Glomerular visceral epithelial cell (primary cell): ENCODE measurements at regions not wholly inside any gene's neighbourhood (a gene's known extent, or its start where the extent isn't known, plus 50 kb on each side); places are given as distances from the start of the nearest gene placed in this dataset.
"Not testable (repeated sequence)": the region's sequence is repeated elsewhere in the genome, so short reads cannot be mapped to it uniquely, and the experiment has no call there.

ENCODE experiments used
- DNase-seq: peaks from one replicate; pipeline ENCODE4 v3.0.0-alpha.2; 2016; ENCODE audit errors: extremely low spot score

DNA sequence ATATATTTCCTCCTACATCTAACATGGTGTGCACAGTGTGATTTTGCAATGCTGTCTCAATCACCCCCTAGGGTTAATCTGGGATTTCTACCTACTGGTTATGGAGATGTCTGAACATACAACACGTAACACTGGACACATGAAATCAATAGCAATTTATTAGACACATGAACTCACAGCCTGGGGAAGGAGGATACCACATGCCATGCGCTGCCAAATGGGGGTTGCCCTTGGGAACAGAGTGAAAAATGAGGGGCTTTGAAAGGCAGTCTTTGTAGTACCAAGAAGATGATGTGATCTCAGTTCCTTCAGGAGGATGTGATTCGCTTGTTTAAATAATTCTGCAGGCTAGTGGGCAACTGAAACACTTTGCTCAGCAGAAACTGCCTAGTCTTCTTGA is 253.6 kb upstream of the LRRC4C start:
- DNase-seq, result no peak

DNA sequence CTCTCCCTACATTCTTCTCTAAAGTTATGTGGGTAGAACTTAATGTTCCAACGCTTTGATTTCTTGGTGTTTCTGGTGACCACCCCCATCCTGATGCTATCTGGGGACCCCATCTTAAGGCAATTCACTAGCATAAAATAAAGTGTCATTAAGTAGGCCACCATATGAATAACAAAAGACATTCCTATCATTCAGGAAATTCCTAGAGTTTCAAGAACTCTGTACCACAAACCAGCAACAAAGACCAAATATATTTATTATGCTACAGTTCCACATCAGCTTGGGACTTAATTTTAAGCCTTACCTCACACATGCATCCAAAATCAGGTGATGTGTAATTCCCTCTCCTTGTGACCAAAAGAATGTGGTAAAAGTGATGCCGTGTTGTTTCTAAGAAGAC is 254.6 kb upstream of the LRRC4C start:
- no peak for DNase-seq

DNA sequence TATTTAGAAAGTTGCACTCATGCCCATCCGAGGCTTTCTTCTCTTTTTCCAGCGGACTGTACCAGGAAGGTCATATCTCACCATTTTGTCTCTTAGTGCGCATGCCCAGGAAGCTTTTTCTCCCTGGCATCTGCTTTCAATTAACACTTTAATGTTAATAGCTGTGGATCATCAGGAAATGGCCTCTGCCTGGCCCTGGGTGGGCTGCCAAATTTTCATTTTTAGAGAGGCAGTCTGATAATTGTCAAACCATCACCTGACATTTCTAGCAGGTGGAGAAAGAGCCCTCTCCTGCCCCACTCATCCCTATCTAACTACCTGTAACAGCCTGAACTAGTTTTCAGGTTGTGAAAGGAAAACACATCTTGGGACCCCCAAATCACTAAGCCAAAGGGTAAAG is 257.4 kb upstream of the LRRC4C start:
- no peak for DNase-seq

DNA sequence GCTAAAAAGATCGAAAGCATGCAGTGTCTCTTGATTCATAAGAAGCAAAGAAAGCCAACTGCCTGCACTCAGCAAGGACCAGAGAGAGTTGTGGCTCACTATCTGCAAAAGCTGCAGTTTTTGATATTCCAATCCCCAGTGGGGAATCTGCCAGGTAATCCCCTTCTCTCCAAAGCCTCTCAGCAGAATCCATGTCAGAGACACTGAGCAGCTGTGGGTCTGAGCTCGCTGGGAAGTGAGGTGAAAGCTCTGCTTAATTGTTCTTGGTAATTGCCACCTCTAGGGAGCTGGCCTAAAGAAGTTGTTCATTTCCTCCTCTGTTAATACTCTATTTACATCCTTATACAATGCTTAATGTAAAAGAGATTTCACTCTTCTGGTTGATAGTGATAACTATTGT is 261.3 kb upstream of the LRRC4C start:
- DNase-seq, result no peak

DNA sequence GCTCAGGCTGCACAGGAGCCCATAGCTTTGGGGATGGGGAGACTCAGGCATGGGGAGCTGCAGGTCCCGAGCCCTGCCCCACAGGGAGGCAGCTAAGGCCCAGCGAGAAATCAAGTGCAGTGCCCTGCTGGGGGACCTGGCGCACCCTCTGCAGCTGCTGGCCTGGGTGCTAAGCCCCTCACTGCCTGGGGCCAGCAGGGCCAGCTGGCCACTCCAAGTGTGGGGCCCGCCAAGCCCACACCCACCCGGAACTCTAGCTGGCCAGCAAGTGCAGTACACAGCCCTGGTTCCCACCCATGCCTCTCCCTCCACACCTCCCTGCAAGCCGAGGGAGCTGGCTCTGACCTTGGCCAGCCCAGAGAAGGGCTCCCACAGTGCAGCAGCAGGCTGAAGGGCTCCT is 268.7 kb upstream of the LRRC4C start:
- DNase-seq, result not testable (repeated sequence)

DNA sequence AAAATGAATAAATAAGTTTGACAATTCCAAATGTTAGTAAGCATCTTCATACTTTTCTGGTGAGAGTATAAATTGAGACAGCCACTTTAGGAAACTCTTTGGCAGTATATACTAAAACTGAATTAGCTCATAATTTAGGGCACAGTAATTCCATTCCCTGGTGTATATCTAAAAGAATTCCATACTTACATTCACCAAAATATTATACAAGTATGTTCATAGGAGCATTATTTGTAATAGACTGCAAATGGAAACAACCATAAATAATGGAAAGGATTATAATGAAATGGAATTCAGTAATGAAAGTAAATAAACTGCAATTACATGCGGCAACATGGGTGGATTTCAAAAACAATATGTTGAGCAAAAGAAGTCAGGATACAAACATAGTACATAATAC is 315.8 kb upstream of the LRRC4C start:
- no peak for DNase-seq

DNA sequence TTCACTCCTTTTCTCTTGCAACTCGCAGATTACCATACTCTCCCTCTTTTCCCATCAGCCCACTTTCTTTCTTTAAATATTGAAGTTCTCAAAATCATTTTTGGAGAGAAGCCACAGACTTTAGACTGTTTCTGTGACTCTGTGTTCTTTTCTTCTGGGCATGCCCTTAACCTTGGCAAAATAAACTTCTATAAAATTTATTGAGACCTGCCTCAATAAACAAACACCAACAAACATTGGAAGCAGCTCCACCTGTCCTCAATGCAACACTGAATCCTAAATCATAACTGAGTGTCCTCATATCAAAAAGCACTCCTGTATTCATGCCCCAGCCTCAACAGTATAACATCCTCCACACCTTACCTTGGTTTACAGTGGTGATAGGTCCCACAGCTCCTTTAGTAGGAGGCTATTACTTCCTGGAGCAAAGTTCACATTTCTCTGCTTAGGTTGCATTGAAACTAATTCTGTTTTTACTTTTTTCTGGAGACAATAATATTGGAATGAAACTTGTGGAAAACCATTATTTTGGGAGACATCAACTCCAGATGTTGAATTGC is 320.0 kb upstream of the LRRC4C start:
- no peak for DNase-seq

DNA sequence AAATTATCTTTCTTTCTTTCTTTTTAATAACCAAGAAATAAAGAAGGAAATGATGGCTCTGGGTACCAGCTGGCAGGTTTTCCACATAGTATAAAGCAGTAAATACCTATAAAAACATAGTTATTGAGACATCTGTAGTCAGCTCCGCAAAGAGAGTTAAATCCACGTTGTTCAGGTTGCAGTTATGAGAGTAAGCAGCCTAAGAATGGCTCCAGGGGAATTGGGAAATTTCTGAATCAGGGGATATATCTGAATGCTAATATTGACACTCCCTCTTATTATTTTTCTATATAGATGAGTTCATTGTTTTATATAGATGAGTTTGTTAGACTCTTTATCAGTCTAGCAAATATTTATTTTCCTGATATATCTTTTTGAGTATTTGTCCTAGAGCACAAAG is 322.0 kb upstream of the LRRC4C start:
- DNase-seq, result no peak

DNA sequence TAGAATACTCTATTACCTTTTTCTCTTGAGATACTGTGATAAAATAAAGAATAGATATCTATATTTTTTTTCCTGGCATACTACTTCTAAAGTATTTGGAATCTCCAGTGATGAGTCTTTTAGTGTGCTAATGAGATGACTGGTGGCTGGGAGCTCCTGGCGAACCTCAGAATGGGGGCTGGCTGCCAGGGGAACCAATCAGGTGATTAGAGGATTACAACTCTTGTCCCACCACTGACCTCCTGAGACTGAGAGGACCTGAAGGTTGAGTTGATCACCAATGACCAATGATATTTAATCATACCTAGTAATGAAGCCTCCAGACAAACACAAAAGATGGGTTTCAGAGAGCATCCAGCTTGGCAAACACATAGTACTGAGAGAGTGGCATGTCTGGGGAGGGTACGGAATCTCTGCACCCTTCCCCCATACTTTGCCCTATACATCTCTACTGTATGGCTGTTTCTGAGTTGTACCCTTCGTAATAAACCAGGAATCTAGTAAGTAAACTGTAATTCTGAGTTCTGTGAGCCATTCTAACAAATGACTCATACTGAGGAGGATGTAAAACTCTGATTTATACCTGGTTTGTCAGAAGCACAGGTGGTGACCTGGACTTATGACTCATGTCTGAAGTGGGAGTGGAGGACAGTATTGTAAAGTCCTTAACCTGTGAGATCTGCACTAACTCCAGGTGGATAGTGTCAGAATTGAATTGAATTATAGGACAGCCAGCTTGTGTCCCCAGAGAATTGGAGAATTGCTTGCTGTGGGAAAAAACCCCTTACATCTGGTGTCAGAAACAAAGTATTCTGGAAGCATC is 325.3 kb upstream of the LRRC4C start:
- DNase-seq, result no peak

DNA sequence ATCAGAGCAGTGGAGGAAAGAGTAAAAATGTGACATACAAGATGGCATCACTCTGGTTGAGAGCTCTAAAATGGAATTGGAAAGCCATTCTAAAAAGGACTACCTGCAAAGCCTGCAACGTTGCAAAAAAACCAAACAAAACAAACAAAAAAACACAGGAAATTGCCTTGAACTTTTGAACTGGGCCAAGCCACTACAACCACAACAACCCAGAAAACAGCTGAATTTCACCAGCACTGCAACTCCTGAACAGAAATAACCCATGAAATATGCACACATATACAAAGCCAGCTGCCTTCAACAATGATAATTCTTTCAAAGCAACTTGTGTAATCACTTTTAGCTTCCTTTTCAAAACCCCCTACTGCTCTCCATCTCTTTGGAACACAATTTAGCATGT is 326.6 kb upstream of the LRRC4C start:
- DNase-seq, result no peak

DNA sequence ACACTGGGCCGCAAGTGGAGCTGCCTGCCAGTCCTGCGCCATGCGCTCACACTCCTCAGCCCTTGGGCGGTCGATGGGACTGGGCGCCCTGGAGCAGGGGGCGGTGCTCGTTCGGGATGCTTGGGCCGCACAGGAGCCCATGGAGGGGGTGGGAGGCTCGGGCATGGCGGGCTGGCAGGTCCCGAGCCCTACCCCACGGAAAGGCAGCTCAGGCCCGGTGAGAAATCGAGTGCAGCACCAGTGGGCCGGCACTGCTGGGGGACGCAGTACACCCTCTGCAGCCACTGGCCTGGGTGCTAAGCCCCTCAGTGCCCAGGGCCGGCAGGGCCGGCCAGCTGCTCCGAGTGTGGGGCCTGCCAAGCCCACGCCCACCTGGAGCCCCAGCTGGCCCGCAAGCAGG is 328.7 kb upstream of the LRRC4C start:
- DNase-seq, result no peak

DNA sequence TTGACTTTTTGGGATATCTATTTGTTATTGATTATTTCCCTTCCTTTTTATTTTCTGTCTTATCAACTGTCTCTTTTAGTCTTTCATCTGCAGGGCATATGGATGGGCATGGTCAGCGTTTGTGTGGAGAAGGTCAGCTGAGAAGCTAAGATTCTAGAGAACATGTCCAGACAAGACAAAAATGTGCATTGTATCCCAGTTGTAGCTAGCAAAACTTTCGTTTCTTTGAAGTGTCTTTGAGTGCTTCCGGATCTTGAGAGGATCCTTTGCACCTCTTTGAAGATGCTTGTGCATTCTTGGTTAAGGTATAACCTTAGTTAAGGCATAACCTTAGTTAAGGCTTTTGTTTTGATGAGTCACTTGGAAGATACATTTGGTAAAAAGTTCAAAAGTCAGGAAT is 329.9 kb upstream of the LRRC4C start:
- DNase-seq, result no peak

DNA sequence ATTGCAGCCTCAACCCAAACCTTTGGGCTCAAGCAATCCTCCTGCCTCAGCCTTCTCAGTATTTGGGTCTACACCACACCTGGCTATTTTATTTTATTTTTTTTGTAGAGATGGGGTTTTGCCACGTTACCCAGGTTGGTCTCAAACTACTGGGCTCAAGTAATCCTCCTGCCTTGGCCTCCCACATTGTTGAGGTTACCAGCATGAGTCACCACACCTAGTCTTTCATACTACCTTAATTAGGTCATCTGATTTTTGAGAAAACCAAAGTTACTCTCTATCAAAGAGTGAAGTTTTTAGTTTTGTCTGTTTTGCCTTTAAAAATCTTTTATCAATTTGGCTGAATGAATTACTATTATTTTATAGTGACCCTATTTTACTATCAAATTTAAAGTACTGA is 335.6 kb upstream of the LRRC4C start:
- no peak for DNase-seq

DNA sequence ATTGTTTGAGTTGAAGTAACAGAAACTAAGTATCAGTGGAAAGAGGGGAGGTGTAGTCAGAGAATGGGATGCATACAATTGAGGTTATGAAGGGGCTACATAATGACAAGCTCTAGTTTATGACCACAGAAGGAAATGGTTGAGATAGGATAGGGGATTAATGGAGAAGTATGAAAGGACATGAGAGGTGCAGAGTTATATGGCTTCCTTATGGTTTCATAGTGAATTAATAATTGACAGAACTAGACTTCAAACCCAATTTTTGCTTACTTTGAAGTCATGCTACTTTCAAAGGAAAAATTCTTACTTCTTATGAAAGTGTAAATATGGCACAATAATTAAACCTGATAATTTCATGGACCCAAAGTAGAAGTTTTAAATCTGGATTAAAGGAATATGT is 340.3 kb upstream of the LRRC4C start:
- DNase-seq, result no peak

DNA sequence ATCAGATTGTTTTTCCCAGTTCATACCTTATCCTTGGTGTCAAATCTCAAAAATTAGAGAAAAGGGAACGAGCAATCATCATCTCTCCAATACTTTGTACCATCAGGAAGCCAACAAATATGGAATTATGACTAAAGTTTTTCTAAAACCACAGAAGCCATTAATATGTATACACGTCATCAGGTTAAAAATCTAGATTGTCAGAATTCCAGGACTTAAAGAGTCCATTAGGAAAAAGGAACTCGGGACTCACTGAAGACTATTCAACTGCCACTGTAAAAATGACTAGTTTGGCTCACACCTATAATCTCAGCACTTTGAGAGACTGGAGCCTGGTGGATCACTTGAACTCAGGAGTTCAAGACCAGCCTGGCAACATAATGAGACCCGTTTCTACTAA is 344.4 kb upstream of the LRRC4C start:
- no peak for DNase-seq

DNA sequence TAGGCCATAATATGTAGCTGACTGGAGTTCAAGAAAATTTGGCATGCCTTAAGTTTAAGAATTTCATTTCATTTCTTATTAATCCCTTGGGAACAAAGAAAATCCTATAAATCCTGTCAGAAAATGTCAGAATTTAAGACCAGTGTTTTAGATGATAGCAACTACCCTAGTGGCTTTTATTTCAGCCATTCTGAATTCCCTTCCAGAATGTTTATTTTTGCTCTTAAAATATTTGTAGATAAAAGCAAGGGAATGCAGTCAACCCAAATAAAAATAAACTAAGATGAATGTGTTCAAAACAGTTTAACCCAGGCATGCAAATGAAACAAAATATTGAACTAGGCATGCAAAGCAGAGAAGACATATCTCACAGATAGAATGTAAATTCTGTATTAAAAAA is 356.9 kb upstream of the LRRC4C start:
- DNase-seq, result no peak

DNA sequence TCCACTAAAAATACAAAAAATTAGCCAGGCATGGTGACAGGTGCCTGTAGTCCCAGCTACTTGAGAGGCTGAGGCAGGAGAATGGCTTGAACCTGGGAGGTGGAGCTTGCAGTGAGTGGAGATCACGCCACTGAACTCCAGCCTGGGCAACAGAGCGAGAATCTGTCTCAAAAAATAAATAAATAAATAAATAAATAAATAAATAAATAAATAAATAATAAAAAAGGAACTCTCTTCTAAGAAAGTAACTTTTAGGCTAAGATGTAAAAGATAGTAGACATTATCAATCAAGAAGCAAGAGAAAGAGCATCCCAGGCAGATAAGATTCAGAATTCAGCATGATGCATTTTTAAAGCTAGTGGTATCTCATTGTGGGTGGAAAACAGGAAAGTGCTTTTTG is 364.8 kb upstream of the LRRC4C start:
- DNase-seq, result not testable (repeated sequence)

DNA sequence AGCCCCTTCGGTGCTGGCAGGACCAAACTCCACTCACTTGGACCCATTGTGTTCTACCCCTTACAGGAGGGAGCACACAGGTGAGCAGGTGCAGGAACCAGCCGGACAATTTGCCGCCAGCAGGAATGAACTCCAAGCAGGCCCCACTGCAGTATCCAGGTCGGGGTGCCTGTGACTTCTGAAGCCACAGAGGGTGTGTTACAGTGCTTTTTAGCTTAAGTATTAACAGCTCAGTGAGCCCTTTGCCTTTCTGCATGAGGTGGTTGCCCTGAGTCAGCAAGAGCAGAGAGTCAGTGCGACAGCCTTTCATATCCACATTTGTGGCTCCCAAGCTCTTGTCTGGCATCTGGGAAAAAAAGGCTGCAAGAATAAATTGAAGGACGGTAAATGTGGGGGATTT is 366.6 kb upstream of the LRRC4C start:
- DNase-seq, result no peak

DNA sequence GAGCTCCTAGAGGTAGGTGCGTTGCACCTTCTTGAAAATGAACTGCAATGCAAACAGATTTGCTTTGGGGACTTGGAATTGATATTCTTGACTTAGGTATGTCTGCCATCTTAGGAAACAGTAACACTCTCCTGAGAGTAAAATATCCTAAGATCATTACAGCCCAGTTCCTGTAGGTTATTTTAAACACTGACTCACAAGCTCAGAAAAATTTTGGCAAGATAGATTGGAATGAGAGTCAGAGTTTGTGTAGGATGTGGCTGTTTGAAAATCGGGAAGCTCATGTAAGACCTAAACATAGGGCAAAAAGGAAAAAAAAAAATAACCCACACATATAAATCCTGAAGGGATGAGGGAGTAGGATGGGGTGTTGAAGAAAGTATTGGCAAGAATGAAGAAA is 377.0 kb upstream of the LRRC4C start:
- DNase-seq, result no peak

DNA sequence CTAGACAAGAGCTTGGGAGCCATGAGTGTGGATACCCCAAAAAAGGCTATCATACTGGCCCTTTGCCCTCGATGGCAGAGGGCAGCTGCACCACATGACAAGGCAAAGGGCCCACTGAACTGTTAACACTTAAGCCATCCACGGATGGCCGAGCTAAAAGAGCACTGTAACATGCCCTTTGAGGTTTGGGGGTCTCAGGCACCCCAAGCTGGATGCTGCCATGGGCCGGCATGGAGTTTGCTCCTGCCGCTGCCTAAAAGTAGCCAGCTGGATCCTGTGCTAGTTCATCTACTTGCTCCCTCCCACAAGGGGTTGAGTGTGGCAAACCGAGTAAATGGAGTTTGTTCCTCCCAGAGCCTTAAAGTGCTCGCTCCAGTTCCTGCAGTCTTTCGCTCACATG is 383.2 kb upstream of the LRRC4C start:
- DNase-seq, result no peak

DNA sequence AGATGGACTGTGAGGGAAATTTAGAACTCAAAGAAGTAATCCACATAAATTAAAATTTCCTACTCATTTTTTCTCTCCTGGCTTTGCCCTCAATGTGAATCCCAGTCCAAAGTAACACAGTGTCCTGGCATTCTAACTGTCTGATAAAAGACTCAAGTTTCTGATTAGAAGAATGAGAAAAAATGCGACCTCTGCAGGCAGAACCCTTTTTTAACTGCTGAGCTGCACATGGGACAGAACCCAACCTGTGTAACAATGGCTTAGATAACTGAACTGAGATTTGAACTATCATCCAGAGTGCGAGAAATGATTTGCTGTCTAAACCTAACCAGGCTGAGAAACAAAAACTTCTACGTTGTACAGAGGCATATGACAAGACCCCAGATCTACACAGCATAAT is 385.6 kb upstream of the LRRC4C start:
- DNase-seq, result no peak

DNA sequence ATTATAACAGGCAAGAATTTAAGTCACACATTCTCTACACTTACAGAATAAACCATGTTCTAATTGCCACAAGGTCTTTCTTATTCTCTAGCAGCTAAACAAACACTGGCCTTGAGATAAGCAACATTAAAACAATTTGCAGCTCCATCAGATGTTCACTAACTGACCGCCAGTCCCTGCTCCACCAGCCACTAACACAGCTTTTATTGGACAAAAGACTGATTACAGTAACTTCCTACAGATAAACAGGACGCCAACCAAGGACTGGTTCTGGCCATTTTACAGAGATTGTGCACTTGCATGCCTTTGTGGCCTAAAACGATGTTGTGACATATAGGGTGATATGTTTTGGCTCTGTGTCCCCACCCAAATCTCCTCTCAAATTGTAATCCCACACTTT is 388.9 kb upstream of the LRRC4C start:
- DNase-seq, result no peak

DNA sequence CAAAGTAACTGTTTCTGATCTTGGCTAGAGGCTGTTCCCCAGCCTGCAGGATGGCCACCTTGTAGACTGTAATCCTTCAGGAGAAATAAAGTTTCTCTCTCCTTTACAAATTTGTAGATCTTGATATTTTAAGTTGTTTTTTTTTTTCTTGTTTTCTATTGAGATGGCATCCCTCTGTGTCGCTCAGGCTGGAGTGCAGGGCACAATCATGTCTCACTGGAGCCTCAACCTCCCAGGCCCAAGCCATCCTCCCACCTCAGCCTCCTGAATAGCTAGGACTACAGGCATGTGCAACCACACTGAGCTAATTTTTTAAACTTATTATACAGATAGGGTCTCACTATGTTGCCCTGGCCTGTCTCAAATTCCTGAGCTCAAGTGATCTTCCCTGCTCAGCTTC is 389.8 kb upstream of the LRRC4C start:
- DNase-seq, result no peak

DNA sequence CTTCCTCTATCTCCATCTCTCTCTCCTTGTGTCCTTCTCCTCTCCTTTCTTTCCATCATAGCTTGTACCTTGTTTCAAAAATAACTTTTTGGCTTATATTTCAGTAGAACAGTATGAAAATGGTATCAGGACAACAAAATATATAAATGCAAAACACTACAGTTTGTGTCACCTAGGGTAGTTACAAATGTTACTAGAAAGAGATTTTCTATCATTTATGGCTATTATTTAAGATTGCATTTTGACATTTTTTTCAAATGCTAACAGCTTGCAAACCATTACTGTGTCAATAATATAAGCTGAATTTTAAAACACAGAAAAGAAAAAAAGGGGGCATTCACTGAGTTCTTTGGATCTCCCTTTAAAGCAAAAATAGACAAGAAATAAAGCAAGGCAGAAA is 392.3 kb upstream of the LRRC4C start:
- no peak for DNase-seq
